Stimulated activated CD4-positive, alpha-beta T cell treated with anti-CD3 and anti-CD28 coated beads, TNF-alpha, amount 100 ng/mL, for 4 hours (primary cell): ENCODE measurements at regions not wholly inside any gene's neighbourhood (a gene's known extent, or its start where the extent isn't known, plus 50 kb on each side); places are given as distances from the start of the nearest gene placed in this dataset.
"Not testable (repeated sequence)": the region's sequence is repeated elsewhere in the genome, so short reads cannot be mapped to it uniquely, and the experiment has no call there.

Experiments
- DNase-seq, 3 experiments: peaks; one replicate each; pipeline ENCODE4 v3.0.0-alpha.2; 2020; ENCODE audit warnings: low read depth in 3 of 3

DNA sequence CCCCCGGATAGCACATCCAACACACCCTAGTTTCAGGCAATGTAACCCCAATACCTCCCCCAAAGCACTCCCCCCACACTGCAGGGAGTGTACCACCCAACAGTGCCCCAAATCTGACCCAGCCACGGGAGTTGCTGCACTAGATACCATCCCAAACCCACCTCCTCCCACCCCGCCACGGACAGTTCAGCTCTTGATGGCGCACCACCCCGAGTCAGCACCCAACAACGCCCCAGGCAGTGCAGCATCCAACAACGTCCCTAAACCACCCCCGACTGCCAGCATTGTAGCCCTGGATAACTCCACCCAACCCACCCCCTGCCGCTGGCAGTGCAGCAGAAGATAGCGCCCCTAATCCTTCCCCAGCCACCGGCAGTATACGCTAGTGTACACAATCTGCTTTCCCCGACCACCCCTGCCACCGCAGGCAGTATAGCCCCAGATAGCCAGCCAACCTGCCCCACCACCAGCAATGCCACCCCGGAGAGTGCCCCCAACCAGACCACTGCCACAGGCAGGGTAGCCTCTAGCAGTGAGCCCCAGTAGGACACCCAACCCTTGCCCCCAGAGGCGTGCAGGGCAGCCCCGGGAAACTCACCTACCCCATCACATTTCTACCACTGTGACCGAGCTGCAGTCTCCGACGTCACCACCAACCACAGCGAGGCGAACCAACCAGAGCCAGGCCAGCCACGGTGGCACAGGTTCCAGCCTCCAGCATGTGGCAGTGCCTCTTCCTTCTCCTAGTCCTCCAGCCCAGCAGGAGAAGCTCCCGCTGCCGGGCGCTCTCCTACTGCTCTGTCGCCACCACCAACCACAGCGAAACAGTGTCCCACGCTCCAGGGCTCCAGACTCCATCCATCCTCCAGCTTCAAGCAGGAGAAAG, 178.1 kb downstream of the POTEB3 start:
- no peak for DNase-seq

DNA sequence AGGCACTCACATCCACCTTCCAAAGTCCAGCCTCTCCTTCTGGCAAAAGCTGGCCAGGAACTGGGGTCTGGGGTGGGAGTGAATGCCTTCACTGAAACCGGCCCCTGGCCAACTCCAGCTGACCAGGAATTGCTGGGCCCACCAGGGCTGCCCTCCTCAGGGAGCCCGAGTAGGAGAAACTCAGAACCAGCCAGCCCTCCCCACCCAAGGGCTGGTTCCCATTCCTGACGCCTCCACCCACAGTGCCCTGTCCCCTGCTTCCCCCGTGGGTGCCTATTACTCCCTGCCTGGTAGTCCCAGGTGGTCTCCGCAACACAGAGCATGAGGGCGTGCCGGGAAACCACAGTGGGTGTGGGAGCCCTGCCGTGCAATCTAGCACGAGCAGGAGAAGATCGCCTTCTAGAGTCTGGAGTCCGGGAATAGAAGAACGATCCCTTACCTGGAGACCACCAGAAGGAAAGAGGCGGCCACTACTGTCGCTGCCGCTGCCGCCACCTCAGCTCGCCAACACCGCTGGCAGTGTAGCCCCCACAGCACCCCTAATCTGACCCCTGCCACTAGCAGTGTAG, 178.8 kb downstream of the POTEB3 start:
- no peak for DNase-seq

DNA sequence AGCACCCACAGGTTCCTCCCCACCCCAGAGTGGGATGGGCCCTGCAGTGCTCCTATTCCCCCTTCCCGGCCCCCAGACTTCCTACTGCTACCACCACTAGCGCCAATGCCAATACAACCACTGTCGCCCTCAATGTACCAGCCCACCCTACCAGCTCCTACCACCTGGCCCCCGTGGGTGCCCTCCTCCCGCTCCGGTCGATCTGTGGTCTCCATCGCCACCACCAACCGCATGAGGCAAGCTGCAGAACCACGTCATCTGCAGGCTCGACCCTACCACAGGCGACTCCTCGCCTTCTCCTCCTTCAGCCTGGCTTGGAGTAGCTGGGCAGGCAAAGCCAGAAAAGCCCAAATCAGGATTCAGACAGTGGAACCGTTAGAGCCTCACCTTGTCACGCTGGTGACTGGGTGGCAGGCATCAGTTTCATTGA, 179.3 kb downstream of the POTEB3 start:
- no peak for DNase-seq

DNA sequence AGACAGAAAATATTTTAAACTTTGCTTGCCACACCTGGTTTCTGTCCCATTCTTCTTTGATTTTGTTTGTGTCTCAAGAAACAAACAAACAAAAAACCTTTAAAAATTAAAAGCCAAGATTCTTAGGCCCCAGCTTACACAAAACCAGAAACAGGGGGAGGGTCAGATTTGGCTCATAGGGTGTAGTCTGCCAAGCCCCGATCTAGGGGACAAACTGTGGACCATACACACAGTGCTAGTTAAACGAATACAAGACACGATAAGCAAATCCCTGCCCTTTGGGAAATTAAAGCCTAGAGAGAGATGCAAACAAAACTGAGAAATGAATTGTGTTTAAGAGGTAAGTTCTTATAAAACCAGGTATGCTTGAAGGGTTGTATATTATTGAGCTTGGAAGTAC, 181.7 kb downstream of the POTEB3 start:
- DNase-seq, result not testable (repeated sequence)

DNA sequence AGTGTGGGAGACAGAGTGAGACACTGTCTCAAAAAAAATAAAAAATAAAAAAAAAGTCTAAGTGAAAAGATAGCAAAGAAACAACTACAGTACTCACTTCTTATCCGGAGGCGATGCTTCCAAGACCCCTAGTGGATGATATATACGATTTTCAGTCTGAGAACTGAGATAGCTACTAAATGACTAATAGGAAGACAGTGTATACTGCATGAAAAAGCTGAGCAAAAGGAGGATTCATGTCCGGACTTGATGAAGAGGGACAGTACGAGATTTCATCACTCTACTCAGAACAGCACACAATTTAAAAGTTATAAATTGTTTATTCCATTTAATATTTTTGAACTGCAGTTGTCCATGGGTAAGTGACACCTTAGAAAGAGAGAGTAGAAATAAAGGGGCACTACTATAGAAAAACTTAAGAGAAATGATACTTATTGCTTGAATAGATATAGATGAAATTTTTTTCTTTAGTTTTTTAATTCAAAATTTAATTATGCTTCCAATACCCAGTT, 190.7 kb downstream of the POTEB3 start:
- not testable (repeated sequence) for DNase-seq
